K562 (cell line): ENCODE measurements at regions not wholly inside any gene's neighbourhood (a gene's known extent, or its start where the extent isn't known, plus 50 kb on each side); places are given as distances from the start of the nearest gene placed in this dataset.

Experiments
- ATAC-seq: fragments of 200-7000 bp; cut with Tn5 transposase; 3 replicates; pipeline ENCODE4 v1.9.1; 2020; ENCODE audit warnings: moderate library complexity
- BruUV-seq: library from RNA; stranded (reverse); fragments of 400-500 nt; replicated peaks from 2 replicates; lab custom pipeline; 2021; lab: Mats Ljungman, UMichigan
- CTCF ChIA-PET: fragments of 300-600 bp; formaldehyde crosslinking; extraction: SDS; loops from one replicate; lab custom pipeline; 2021; ENCODE audit warnings: low intra/inter-chr PET ratio; lab: Yijun Ruan, JAX
- POLR2A ChIA-PET: fragments of 300-600, 350-650 bp; sonication (Branson Sonifier 250); formaldehyde crosslinking; extraction: SDS; loops from one replicate; lab custom pipeline; 2021; ENCODE audit warnings: antibody characterized with exemption, inconsistent platforms; lab: Yijun Ruan, JAX
- DNase-seq, 4 experiments: peaks; one replicate each; pipeline versions ENCODE4 v3.0.0 to v3.0.0-alpha.2; 2011 to 2018; ENCODE audit warnings: low spot score in 3 of 4, mixed read lengths in 3 of 4; ENCODE audit errors: extremely low read depth in 1 of 4
- FAIRE-seq: peaks from 2 replicates; lab custom pipeline; 2011; peaks lifted over from hg19 to GRCh38; lab: Jason Lieb, UNC
- H2AFZ ChIP-seq: 2 replicates; pipeline ENCODE4 v1.6.0; 2011; ENCODE audit warnings: low read depth, low read length, control low read depth, inconsistent platforms
- H3K27ac ChIP-seq: fragments of 200-600 bp; 3 replicates; pipeline ENCODE4 v1.8.0; 2011; ENCODE audit warnings: low read depth, mild to moderate bottlenecking, control low read depth, inconsistent platforms, low read length, moderate library complexity, mixed read lengths; ENCODE audit errors: extremely low read depth
- H3K27me3 ChIP-seq, 2 experiments: fragments of 300-600 bp in 1 of 2; 2 replicates in 1 of 2; 3 replicates in 1 of 2; pipeline versions ENCODE4 v1.6.0 to v1.8.0; 2011; ENCODE audit warnings: inconsistent platforms in 2 of 2, low read length in 2 of 2, mild to moderate bottlenecking in 1 of 2, mixed read lengths in 1 of 2, moderate library complexity in 1 of 2; ENCODE audit not compliant: control insufficient read depth in 2 of 2, insufficient read depth in 2 of 2
- H3K36me3 ChIP-seq: fragments of 300-600 bp; 3 replicates; pipeline ENCODE4 v1.8.0; 2011; ENCODE audit warnings: mild to moderate bottlenecking, low read length, inconsistent platforms; ENCODE audit not compliant: control insufficient read depth, insufficient read depth
- H3K4me1 ChIP-seq, 2 experiments: fragments of 200-600 bp in 1 of 2; replicated peaks in 1 of 2; 2 replicates in 1 of 2; 3 replicates in 1 of 2; pipeline versions ENCODE4 v1.5.1 to v1.8.0; 2011; ENCODE audit warnings: inconsistent platforms in 2 of 2, low read length in 2 of 2, mild to moderate bottlenecking in 1 of 2, mixed read lengths in 1 of 2, moderate library complexity in 1 of 2; ENCODE audit not compliant: control insufficient read depth in 2 of 2, insufficient read depth in 2 of 2
- H3K4me2 ChIP-seq: 2 replicates; pipeline ENCODE4 v1.6.1; 2011; ENCODE audit warnings: low read length, control low read depth, inconsistent platforms, mixed read lengths; ENCODE audit not compliant: insufficient read depth
- H3K4me3 ChIP-seq: fragments of 200-600 bp; sonication (generic), shearing (Covaris generic); 2 replicates; pipeline ENCODE4 v1.5.1; 2016; ENCODE audit warnings: control low read depth, inconsistent platforms
- H3K79me2 ChIP-seq: fragments of 200-600 bp; 3 replicates; pipeline ENCODE4 v1.8.0; 2011; ENCODE audit warnings: low read length, inconsistent platforms; ENCODE audit not compliant: control insufficient read depth, insufficient read depth
- H3K9ac ChIP-seq, 2 experiments: 2 replicates each; pipeline versions ENCODE4 v1.6.0 to v1.6.1; 2011; ENCODE audit warnings: low read depth in 2 of 2, low read length in 2 of 2, control low read depth in 1 of 2, inconsistent platforms in 1 of 2, mild to moderate bottlenecking in 1 of 2, mixed read lengths in 1 of 2; ENCODE audit not compliant: insufficient read depth in 1 of 2
- H3K9me1 ChIP-seq: one replicate; pipeline ENCODE4 v1.6.0; 2011; ENCODE audit warnings: inconsistent platforms, mild to moderate bottlenecking, low read length, moderate library complexity; ENCODE audit not compliant: control insufficient read depth, insufficient read depth
- H3K9me3 ChIP-seq: replicated peaks from 2 replicates; pipeline ENCODE4 v1.5.1; 2011; ENCODE audit warnings: low read depth, low read length, inconsistent platforms; ENCODE audit not compliant: control insufficient read depth, insufficient read depth
- H4K20me1 ChIP-seq: replicated peaks from 2 replicates; pipeline ENCODE4 v1.6.1; 2011; ENCODE audit warnings: low read length, inconsistent platforms, mixed read lengths; ENCODE audit not compliant: control insufficient read depth, insufficient read depth
- ADNP ChIP-seq: fragments of 200-800 bp; sonication (Bioruptor generic); IDR thresholded peaks from 2 replicates; pipeline ENCODE4 v1.6.1; 2016; ENCODE audit warnings: missing genetic modification characterization, missing compliant biosample characterization
- BCOR ChIP-seq: fragments of 450-650 bp; IDR thresholded peaks from 2 replicates; pipeline ENCODE4 v1.6.1; 2016
- RBM25 ChIP-seq: fragments of 200-400 bp; formaldehyde crosslinking; IDR thresholded peaks from 2 replicates; pipeline ENCODE4 v1.6.1; 2018; ENCODE audit warnings: low read length, low read depth, moderate library complexity; ENCODE audit not compliant: severe bottlenecking
- RCOR1 ChIP-seq, 2 experiments: IDR thresholded peaks; 2 replicates each; pipeline ENCODE4 v1.6.1; 2012; ENCODE audit warnings: low read depth in 2 of 2, low read length in 2 of 2, borderline replicate concordance in 1 of 2, improper control_type of control experiment in 1 of 2
- WGBS: fragments of 100-300 bp; shearing (Covaris generic); methylation state at CpG from one replicate; pipeline ENCODE4 v1.1.6; 2016; ENCODE audit warnings: low coverage, mixed read lengths; ENCODE audit not compliant: insufficient coverage; ENCODE audit errors: missing lambda C conversion rate; 5-methylcytosine and 5-hydroxymethylcytosine counted together
- in situ Hi-C: fragments of 300-500 bp; cut with MboI; formaldehyde crosslinking; loops from 4 replicates; pipeline ENCODE4 v1.15.0; 2018; ENCODE audit warnings: inconsistent platforms, mixed read lengths
- intact Hi-C: fragments of 100-400 bp; cut with micrococcal nuclease; formaldehyde crosslinking; loops from 2 replicates; pipeline ENCODE4 v1.14.2; 2022
- TF ChIP-seq, protein P1 (sequence below): fragments of 450-650 bp; IDR thresholded peaks from 2 replicates; pipeline ENCODE4 v1.7.1; 2018; ENCODE audit warnings: mild to moderate bottlenecking, low read depth; ENCODE audit not compliant: partially characterized antibody

DNA sequence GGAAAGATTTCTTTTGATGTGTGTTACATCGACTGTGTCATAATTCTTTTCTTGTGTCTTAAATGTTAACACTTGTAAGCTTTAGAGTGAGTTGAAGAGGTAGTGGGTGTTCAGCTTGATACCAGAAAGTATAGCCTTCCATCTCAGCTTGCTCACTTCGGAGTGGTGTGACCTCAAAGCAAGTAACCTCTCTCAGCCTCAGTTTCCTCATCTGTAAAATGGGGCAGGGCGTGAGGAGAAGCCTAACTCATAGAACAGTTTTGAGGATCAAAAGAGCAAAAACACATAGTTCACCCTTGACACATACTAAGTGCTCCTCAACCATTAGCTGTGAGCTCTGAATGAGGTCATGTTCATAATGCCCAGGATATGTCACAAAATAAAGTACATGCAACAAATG lies 434.8 kb upstream of the PROK2 start:
- DNase-seq (no peak), ATAC-seq (no peak), FAIRE-seq (no peak)
- H3K9ac ChIP-seq = no peak overlapping the region
- POLR2A ChIA-PET = no interaction called here
- intact Hi-C loops = no loop called here
- no TSS peak for BruUV-seq
- H3K27ac ChIP-seq = no peak overlapping the region
- no peaks in the 10 kb centered on the region for H4K20me1 ChIP-seq
- 0 out of 2 replicates have a peak, but pooled peaks cover 3% of the 10 kb centered on the region for H3K9me3 ChIP-seq
- H3K4me2 ChIP-seq = no peak overlapping the region
- in situ Hi-C loops = no loop called here
- peaks cover 0 to 19% of the 10 kb centered on the region in 2 experiments; a peak in 4 of 5 replicates for H3K4me1 ChIP-seq
- TF ChIP-seq ADNP (tag) (peak; percentile 28; the same call in 1 of the 2 replicates), RBM25 (peak; percentile 88), BCOR (peak; percentile 77; the same call in 1 of the 2 replicates), RCOR1 (IDR thresholded peaks at IDR 0.05; ENCODE audit: borderline replicate concordance in 1 of 2, low read depth in 2 of 2, low read length in 2 of 2) (peak in 1 of 2 experiments; percentile 31; a peak in 1 of 4 replicates)
- TF ChIP-seq, protein P1, sequence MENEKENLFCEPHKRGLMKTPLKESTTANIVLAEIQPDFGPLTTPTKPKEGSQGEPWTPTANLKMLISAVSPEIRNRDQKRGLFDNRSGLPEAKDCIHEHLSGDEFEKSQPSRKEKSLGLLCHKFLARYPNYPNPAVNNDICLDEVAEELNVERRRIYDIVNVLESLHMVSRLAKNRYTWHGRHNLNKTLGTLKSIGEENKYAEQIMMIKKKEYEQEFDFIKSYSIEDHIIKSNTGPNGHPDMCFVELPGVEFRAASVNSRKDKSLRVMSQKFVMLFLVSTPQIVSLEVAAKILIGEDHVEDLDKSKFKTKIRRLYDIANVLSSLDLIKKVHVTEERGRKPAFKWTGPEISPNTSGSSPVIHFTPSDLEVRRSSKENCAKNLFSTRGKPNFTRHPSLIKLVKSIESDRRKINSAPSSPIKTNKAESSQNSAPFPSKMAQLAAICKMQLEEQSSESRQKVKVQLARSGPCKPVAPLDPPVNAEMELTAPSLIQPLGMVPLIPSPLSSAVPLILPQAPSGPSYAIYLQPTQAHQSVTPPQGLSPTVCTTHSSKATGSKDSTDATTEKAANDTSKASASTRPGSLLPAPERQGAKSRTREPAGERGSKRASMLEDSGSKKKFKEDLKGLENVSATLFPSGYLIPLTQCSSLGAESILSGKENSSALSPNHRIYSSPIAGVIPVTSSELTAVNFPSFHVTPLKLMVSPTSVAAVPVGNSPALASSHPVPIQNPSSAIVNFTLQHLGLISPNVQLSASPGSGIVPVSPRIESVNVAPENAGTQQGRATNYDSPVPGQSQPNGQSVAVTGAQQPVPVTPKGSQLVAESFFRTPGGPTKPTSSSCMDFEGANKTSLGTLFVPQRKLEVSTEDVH = no peak
- no peaks in the 10 kb centered on the region for H3K9me1 ChIP-seq
- no peak overlapping the region for H3K4me3 ChIP-seq
- no peak overlapping the region for H2AFZ ChIP-seq
- CTCF ChIA-PET = no interaction called here
- 33% methylated on average over 2 of the region's 3 CpGs for WGBS
- H3K79me2 ChIP-seq = no peaks in the 10 kb centered on the region
- no peaks in the 10 kb centered on the region for H3K36me3 ChIP-seq
- H3K27me3 ChIP-seq = no peaks in the 10 kb centered on the region
